GM18520 (cell line): ENCODE measurements at regions not wholly inside any gene's neighbourhood (a gene's known extent, or its start where the extent isn't known, plus 50 kb on each side); places are given as distances from the start of the nearest gene placed in this dataset.

ENCODE experiments used
- ATAC-seq: cut with Tn5 transposase; IDR thresholded peaks from one replicate; pipeline ENCODE4 v1.9.1; 2021; ENCODE audit not compliant: unreplicated experiment

GRCh38 chr2:64704161-64704560 lies 50.4 kb upstream of the SERTAD2 start:
- no peak for ATAC-seq

- no peak for ATAC-seq
Observed at GRCh38 chr2:64704996-64705395, 51.3 kb upstream of the SERTAD2 start.

GRCh38 chr2:64707276-64707675 lies 53.6 kb upstream of the SERTAD2 start:
- no peak for ATAC-seq

DNA sequence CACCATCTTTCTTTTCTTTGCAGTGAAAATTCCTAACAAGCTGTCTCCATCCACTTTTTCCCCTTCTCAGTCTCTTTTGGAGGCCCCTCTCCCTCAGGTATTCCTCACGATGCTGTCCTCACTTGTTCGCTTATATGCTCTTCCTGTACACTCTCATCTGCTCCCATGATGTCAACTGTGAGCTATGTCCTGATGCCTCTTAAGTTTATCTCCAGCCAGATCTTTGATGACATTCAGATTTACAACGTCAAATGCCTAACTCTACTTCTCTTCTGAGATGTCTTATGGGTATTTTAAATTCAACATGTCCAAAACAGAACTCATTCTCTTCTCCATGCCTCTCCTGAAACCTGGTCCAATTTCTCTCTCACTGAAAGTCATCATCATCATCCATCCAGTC lies 55.1 kb upstream of the SERTAD2 start:
- ATAC-seq: no peak

- ATAC-seq: no peak
Observed at GRCh38 chr2:64711252-64711800, 57.6 kb upstream of the SERTAD2 start.

- ATAC-seq: no peak
Observed at GRCh38 chr2:64713686-64714085, 60.0 kb upstream of the SERTAD2 start.

DNA sequence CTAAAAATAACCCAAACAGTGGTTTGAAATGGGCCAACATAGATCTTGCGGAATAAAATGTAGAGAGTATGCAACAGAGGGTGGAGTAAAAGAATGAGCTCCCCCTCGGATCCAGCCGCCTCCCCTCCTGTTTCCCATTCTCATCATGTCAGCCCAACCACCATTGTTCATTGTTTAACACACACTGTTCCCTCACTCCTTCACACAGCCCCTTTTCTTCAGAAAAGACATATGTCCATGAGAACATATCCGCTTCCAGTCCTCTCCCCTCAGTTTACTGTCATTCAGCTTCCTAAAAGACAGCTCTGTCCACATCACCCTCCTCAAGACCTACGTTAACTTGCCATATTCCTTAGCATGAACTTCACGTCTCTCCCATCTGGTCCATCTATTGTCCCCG lies 62.9 kb upstream of the SERTAD2 start:
- no peak for ATAC-seq

- no peak for ATAC-seq
Observed at GRCh38 chr2:64718250-64718885, 64.7 kb upstream of the SERTAD2 start.

GRCh38 chr2:64720535-64721319 lies 67.0 kb upstream of the SERTAD2 start:
- no peak for ATAC-seq

DNA sequence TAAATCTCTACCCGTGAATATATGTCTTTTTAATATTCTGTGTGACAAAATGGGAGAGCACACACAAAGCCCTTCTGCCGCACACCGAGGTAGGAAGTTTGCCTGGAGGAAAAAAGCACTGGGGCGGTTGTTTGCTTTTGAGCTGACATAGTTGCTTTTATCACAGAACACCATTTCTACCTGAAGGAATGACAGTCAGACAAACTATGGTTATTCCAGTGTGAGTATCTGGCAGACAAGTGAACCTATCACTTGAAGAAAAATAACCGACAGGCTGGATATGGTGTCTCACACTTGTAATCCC lies 67.6 kb upstream of the SERTAD2 start:
- no peak for ATAC-seq

DNA sequence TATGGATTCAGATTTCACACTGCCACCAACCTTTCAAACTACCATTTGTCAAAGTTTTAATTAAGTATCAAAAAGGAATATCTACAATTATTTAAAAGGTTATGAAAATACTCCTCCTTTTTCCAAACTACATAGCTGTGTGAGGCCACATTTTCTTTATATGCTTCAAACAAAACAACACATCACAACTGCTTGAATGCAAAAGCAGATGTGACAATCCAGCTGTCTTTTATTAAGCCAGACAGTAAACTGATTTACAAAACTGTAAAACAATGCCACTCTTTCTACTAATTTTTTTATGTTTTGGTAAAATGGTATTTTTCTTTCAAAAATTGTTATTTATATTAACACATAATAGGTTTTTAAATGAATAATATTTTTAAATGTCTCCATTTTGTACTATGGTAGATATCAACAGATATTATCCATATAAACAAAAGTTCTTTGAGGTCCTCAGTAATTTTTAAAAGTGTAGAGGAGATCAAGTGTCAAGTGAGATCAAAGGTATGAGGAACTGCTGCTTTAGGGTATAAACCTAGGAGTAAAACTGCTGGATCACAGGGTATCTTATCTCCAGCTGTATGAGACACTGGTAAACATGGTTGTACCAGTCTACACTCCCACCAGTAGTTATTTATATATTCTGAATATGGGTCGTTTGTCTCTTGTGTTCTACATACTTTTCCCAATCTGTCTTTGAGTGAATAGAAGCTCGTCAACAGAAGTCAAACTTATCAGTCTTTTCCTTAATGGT lies 68.8 kb upstream of the SERTAD2 start:
- no peak for ATAC-seq

- peak; percentile 80 for ATAC-seq
Observed at GRCh38 chr2:64727013-64727767, 73.5 kb upstream of the SERTAD2 start.

- ATAC-seq: peak; percentile 19
Observed at GRCh38 chr2:64727843-64728463, 74.2 kb upstream of the SERTAD2 start.

DNA sequence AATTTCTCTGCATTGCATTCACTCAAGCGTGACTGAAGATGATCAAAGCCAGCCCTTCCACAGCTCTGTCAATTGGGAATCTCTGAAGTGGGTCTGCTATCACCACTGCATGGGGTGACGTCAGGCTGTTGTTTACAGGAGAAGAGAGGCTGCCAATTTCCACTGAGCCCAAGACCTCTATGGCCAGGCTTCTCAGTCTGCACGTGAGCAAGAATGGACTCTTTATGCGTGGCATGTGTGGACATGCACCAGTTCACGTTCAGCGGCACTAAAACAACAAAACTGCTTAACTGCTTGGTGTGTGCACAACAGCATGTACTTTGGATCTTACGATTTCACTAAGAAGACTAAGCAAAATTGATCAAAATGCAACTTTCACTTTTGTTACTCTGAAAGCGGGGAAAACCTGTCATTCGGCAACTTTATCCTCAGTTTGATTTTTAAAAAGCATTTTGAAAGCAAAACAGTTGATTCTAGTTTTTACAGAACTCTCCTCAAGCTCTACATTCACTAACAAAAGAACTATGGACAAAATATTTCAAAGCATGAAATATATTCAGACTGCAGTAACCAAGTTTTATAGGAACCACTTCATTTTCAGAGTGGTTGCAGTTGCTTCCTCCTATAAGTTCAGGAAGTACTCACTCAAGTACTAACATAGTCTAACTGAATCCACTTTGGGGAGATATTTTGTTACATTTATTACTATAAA lies 77.0 kb upstream of the SERTAD2 start:
- no peak for ATAC-seq

GRCh38 chr2:64731263-64731643 lies 77.5 kb upstream of the SERTAD2 start:
- ATAC-seq: no peak

DNA sequence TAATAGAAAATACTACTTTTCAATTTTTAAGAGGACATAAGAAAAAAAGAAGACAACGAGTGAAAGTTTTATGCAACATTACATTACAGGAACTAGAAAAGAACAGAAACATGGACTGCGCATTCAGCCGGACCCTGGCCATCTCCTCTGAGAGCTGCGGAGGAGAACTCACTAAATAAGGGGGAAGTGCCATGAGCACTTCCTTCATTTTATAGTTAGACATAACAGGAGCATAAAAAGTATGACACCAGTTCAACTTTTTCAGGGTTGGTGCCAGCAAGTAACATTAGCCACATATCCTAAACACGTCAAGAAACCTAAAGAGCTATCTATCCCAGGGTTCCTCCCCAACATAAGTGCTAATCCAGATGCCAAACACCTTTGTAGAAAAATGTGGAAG lies 78.0 kb upstream of the SERTAD2 start:
- no peak for ATAC-seq

GRCh38 chr2:64732146-64732545 lies 78.4 kb upstream of the SERTAD2 start:
- ATAC-seq: no peak

- no peak for ATAC-seq
Observed at GRCh38 chr2:64735504-64735903, 81.8 kb upstream of the SERTAD2 start.

GRCh38 chr2:64737547-64737946 lies 83.8 kb upstream of the SERTAD2 start:
- no peak for ATAC-seq

DNA sequence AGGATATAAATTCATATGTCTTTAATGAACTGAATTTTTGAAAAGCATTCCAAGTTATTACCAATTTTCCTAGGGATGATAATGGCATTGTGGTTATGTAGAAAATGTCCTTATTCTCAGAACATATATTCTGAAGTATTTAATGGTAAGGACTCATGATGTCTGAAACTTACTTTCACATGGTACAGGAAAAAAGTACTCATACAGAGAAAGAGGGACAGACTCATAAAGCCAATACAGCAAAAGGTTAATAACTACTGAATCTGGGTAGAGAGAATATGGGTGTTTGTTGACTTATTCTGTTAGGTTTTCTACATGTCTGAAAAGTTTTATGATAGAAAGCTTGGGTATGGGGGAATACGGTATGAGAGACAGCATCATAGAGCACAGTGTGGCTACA lies 84.3 kb upstream of the SERTAD2 start:
- ATAC-seq: no peak
